ENCODE measurements at regions not wholly inside any gene's neighbourhood (a gene's known extent, or its start where the extent isn't known, plus 50 kb on each side); places are given as distances from the start of the nearest gene placed in this dataset.
A peak's percentile ranks its signal among the peaks of the same experiment; 100 is the strongest.
"Not testable (repeated sequence)": the region's sequence is repeated elsewhere in the genome, so short reads cannot be mapped to it uniquely, and the experiment has no call there.

DNA sequence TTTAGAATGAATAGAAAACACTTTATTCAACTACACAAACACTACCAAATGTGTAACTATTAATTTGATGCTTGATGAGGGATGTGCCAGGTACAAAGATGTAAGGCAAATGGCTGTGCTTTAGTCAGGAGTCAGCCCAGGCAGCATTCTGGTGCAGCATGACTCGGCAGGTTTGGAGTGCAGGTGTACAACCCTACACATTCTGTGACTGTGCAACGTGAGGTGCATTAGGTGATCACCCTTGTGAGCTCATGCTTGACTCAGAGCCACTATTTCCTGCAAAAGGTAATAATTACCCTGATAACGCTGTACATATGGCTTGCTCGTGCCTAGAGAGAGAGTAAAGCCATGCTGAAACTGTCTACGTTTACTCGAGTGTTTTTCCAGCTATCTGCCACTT is 288.7 kb upstream of the DSEL start:
- no peak for DNase-seq (ENCODE audit: low spot score)
- no peak for ATAC-seq

DNA sequence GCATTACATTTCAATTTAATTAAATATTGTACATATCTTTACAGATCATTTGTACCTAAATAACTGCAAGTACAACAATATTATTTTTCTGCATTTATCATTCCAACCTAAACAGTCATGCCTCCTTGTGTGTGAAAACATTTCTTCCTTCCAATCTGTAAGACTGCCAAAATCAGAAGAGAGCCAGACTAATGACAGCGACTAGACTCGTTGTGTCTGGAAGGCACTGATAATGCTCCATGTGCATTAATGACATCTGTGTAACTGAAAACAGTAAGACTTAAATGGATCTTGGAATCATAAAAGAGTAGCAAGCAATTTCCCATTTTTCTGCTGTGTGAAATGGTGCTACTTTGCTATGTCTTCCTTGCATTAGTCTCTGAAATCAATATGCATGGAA is 278.0 kb upstream of the DSEL start:
- DNase-seq (ENCODE audit: low spot score) (no peak), ATAC-seq (no peak)

DNA sequence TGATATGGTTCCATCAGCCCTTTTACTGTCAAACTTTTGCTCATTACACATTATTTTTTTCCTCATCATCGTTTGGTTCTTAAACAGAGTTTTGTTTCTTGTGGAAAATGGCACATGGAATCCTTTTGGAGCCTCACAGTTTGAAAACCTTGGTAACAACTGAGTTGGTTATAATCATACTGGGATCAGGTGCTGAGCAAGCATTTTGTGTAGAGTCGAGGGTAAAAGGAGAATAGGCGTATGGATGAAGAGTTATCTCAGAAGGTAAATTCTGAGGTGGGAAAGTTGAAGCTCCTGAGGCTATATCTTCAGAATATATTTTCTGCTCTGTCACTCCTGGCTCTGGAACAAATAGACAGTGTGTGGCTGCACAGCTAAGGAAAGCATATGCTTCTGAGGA is 274.0 kb upstream of the DSEL start:
- no peak for ATAC-seq

DNA sequence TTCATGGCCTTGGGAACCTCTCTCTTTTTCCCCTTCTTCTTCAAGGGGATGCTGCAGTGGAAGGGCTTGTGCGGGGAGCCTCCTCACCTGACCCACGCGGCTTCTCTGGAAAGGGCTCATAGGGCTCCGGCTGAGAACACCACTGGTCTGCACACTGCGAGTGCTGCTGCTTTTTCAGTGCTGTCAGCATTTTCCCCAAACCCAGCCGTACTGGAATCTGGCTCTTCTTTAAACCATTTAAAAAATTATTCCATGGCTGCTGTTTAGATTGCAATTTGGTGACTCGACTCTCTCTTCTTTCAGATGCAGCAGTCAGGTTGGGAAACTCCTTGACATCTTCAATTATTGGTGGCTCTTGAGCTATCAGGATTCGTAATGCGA is 272.6 kb upstream of the DSEL start:
- ATAC-seq (no peak), DNase-seq (ENCODE audit: low spot score) (no peak)

More for the DNA sequence above, 274.0 kb upstream of the DSEL start:
- DNase-seq (ENCODE audit: low spot score), result no peak

DNA sequence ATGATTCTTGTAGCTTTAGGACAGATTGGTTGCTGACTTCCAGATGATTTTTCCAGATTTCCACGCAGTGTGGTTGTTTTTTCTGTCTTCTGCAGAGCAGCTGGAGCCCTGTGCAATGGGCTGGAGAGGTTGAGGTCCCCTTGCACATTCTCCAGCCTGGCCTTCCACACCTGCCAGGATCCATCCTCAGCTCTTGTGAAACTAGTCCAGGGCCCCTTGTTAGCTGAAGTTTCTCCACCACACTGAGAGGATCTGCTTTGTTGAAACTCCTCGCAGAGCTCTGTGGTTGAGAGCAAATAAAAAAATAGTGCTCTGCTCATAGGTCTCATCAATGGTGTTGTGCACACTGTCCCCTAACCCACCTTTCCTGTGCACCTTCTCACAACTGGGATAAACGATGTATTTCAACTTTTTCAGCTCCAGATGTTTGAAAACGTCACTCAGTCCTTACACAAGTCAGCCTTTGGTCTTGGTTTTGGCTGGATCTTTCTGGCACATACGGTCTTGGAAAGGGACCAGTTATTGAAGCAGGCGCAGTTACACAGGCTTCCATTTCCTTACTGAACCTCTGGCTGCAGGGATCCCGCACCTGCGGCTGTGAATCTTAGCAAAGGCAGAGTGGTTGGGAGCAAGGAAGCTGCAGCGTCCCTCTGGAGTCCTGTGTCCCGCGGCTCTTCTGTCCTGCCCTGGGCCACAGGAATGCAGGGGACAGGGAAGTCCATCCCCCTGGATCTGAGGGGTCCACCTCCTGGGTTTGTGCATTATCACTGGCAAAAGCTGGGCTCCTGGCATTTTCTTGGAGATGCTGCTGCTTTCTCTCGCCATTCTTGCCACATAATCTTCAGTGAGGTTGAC is 272.0 kb upstream of the DSEL start:
- ATAC-seq, result peak; percentile 29
- DNase-seq (ENCODE audit: low spot score), result no peak

DNA sequence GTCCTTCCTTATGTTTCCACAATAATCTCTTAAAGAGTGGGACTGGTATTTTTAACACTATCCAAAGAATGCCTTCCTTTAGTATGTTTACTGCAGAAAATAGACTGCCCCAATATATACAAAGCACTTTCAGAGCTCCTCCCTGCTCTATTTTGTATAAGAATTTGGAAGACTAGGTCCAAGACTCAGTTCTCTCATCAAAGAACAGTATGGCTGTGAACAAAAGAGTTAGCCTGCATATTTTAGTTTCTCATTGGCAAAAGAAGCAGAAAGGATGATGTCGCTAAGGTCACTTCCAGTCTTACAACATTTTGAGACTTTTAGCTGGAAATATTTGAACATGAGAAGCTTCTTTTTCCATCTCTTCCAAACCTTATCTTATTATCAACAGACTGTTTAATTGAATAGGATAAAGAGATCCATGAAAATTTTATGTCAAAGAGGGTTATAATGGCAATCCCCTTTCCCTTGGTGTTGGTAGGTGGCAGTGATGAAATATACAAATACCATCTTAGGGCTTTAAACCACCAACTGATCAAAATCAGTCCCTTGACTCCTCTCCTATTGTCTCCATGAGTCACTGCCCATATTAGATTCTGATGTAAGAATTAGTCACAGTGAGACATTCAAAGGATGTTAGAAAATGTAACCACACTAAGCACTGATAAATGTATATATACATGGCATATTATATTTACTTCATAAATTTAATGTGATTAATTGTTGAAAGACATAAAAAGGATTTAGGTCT is 266.9 kb upstream of the DSEL start:
- DNase-seq (ENCODE audit: low spot score) (no peak), ATAC-seq (no peak)

DNA sequence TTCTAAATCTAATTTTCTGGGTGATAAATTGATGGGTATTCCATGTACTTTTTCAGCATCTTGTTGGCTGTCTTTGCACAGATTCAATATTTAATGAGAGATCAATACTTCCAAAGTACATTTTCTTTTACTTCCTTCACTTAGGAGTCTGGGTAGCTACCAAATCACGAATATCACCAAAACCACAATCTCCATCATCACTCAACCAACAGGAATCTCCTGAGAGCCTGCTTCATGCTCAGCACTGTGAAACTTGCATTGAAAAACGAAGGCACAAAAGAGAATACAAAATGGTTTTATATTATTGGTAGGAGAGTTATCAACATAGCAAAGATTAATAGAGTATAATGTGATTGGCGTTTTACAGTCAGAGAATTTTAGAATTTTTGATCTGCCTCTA is 261.5 kb upstream of the DSEL start:
- no peak for ATAC-seq
- DNase-seq (ENCODE audit: low spot score), result no peak

DNA sequence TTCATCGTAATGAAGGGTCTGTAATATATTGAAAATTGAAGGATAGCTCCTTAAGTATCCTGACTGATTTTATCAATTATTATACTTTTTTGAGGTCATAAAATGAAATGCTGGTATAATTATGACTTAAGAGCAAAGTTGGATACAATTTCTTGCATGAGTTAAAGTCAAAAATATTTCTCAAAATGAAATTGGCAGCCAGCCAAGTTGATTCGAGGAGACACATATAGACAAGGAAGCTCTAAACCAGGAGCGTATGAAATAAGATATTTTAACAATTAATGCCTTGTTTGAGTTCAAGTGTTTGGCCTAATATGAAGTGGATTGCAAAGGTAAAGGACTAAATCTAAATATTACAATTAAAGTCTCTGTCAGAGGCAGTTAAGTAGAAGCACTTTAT is 260.4 kb upstream of the DSEL start:
- ATAC-seq (no peak), DNase-seq (ENCODE audit: low spot score) (no peak)

DNA sequence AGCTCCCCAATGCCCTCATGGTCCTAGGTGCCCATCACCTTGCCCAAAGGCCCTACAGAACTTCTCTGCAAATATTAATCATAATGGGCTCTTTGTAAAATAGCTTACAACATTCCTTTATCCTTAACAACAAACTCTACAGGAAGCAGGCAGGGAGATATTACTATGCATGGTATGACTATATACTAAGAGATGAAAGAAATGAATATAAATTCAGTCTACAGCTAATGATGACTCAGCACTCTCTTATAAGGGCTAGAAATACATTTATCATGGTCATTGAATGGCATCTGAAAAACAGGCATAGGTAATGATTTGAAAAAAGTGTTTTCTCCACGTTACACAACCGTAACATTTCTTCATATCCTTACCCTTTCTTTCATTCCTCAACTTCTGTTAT is 254.8 kb upstream of the DSEL start:
- ATAC-seq (no peak), DNase-seq (ENCODE audit: low spot score) (no peak)

DNA sequence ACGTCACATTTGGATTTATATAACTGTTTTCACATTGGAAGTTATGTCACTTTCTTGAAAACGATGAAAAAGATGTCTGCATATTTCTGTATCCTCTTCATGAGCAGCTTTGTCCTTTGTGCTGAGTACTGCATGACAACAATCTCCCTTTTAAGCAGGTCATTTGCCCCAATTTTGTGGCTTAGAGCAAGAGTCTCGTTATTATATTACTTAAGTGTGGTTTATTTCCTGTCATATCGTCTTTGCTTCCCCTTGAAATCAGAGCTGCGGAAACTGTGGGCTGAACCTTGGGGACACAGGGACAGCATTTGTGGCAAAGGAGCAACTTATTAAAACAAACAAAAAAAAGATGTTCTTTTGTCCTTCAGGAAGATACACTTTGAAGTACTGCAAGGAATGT is 254.0 kb upstream of the DSEL start:
- ATAC-seq, result no peak
- no peak for DNase-seq (ENCODE audit: low spot score)

DNA sequence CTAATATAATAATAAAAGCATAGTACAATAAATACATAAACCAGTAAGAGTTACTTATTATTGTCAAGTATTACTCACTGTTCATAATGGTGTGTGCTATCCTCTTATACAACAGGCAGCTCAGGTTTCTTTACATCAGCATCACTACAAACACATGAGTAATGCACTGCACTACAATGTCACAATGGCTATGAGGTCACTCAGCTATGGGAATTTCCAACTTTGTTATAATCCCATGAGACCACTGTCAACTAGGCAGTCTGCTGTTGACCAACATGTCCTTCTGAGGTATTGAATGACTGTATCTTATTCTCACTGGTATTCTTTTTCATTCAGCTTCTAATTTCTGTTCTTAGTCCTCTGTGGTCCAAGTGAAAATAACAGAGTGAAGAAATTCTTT is 250.4 kb upstream of the DSEL start:
- no peak for DNase-seq (ENCODE audit: low spot score)
- no peak for ATAC-seq

DNA sequence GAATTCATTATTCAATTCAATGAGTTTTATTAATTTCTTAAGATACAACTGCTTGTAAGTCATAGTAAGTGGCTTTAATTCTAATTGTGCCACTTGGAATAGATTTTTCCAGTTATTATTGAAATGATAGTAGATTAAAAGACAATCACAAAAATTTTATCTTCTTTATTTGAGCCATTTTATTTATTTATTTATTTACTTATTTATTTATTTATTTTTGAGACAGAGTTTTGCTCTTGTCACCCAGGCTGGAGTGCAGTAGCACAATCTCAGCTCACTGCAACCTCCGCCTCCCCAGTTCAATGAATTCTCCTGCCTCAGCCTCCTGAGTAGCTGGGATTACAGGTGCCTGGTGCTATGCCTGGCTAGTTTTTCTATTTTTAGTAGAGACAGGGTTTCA is 235.7 kb upstream of the DSEL start:
- not testable (repeated sequence) for DNase-seq (ENCODE audit: low spot score); ATAC-seq

DNA sequence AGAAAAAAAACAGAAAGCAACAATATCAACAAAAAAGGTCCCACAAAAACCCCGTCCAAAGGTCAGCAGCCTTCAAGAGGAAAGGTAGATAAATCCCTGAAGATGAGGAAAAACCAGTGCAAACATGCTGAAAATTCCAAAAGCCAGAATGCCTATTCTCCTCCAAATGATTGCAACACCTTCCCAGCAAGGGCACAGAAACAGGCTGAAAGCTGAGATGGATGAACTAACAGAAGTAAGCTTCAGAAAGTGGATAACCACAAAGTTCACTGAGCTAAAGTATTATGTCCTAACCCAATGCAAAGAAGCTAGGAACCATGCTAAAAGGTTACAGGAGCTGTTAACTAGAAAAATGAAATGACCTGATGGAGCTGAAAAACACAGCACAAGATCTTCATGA is 226.4 kb upstream of the DSEL start:
- no peak for ATAC-seq
- DNase-seq (ENCODE audit: low spot score), result no peak

DNA sequence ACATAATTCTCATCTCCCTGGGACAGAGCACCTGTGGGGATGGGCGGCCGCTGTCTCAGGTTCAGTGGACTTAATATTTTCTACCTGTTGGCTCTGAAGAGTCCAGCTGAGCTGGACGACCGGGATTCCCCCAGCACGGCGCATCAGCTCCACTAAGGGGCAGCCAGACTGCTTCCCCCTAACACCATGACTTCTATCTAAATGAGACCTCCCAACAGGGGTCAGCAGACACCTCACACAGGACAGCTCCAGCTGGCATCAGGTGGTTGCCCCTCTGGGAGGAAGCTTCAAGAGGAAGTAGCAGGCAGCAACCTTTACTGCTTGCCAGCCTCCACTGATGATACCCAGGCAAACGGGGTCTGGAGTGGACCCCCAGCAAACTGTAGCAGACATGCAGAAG is 226.0 kb upstream of the DSEL start:
- ATAC-seq, result no peak
- no peak for DNase-seq (ENCODE audit: low spot score)

DNA sequence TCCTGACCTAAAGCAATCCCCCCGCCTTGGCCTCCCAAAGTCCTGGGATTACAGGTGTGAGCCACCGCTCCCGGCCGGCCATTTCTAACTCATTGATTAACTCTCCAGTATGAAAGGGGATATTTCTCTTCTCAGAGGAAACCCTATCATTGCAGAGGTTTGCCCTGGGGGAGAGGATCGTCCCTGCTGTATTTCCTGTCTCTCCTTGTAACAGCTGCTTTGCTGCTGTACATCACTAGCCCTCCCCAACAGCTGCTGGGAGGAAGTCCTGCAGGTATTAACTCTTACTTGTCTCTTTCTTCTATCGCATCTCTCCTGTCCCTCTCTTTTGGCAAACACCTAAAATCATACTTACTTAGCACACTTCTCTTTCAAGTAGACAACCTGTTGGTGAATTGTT is 219.0 kb upstream of the DSEL start:
- no peak for DNase-seq (ENCODE audit: low spot score)

DNA sequence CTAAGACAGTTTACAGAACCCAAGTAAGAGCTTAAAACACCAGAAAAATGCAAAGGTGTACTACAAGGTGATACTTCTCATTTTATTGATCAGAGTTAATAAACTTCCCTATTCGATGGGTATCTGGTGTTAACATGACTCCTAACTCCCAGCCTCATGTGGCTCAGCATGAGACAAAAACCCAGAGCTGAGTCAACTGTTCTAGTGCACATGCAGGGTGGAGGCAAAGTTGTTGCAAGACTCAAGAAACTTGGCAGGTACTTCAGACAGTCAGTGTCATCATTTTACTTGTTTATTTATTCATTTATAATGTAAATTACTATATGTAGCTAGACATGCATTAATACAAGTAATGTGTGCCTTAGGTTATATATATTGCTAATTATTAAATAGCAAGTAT is 216.6 kb upstream of the DSEL start:
- ATAC-seq (no peak), DNase-seq (ENCODE audit: low spot score) (no peak)

More for the DNA sequence above, 219.0 kb upstream of the DSEL start:
- no peak for ATAC-seq

DNA sequence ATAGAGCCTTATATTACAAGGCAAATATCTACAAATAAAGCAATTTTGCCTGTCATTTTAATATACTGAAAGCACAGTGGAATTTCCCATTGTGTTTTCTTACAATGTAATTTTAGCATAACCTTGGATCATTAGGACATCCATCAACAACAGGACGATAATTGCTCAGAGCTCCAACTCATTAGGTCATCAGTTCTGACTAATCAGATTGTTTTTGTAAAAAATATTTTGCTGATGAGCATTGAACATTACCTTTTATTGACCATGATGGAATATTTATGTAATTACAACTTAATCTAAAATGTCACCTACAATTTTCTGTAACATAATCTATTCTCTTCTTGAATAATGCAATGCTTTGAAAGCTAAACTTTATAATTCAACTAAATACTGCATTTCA is 215.3 kb upstream of the DSEL start:
- ATAC-seq (no peak), DNase-seq (ENCODE audit: low spot score) (no peak)

DNA sequence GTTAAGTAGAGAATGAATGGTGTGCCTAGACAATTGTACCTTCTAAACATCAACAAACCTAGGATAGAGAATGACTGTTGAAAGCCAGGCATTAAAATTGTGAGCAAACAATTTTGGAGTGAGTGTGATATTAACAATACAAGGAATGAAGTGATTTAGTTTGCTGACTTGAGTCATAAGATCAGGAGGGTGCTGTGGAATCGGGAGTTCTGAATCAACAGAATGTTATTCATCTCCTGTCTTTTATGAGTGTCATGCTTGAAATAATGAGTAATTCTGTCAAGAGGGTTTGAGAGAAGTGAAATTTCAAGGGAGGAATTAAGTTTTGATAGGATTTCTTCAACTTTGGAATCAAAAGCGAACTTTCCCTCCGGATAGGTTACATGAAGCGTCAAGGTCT is 214.4 kb upstream of the DSEL start:
- ATAC-seq (no peak), DNase-seq (ENCODE audit: low spot score) (no peak)

DNA sequence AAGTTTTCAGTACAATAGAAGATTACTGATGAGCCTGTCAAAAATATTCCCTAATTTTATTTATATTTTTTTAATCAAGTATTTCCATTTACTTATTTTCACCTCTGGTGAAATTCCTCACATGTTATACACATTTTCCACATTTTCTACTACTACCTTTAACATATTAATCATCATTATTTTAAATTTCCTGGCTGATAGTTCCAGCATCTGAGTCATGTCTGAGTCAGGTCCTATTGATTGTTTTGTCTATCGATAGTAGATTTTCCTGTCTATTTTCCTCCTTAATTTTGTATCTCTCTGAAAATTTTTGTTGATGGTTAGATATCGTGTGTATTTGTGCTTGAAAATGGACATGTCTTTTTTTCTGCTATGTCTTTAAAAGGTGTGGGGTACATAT is 211.8 kb upstream of the DSEL start:
- ATAC-seq (no peak), DNase-seq (ENCODE audit: low spot score) (no peak)

DNA sequence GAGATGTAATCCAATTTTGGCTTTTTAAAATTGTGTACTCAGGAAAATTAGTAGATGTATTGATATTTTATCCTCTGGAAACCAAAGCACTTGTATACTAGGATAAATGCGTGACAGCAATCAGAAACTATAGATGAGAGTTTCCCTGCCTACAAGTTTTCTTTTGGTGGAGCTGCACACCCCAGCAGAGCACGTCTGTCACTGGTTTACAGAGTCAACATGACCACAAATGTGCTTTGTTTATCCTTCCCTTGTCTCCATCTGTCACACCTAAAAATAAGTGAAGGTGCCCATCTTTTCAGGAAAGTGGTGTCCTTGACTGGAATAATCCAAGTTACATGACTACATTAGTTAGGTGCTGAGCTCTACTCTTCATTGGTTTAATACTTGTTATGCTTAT is 210.4 kb upstream of the DSEL start:
- ATAC-seq (no peak), DNase-seq (ENCODE audit: low spot score) (no peak)

DNA sequence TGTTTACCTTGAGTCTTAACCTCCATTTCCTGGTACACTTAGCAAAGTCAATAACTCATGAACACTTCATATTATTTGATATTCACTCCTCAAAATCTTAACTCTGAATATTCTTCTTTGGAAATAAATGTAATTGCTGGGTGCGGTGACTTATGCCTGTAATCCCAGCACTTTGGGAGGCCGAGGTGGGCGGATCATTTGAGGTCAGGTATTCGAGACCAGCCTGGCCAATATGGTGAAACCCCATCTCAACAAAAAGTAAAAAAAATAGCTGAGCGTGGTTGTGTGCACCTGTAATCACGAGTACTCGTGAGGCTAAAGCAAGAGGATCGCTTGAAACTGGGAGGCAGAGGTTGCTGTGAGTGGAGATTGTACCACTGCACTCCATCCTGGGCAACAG is 201.3 kb upstream of the DSEL start:
- no peak for ATAC-seq
- no peak for DNase-seq (ENCODE audit: low spot score)

DNA sequence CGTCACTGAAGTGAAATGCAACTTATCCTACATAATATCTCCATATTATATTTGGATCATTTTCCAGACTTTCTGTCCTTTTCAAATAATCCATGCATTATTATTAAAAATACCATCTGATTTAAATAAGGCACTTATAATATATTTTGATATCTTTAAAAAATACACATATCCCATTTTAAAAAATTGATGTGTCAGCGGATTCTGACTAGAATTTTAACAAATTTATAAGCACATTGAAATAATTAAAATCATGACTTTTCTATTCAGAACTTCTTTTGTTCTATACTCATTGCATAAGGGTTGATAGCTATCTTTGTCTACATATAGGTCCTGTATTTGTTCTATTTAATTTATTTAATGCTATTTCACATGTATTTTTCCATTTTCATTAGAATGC is 199.0 kb upstream of the DSEL start:
- DNase-seq (ENCODE audit: low spot score) (no peak), ATAC-seq (no peak)

DNA sequence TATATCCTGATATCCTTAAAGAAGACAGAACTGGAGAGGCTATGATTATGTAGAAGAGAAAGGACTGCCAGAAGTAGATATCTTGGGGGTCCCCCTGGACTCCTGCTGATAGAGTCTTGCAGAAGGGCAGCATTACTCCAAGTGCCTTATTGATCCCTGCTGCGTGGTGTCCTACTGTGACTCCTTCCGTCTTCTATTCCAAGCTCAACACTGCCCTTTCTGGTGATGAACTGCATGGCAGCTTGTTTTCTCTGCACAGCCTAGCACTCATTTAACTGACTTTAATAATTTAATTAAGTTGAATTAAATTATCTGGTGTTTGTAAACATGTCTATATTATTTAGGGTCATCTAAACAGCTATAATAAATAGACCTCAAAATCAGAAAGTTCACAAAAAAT is 194.1 kb upstream of the DSEL start:
- peak; percentile 97 for ATAC-seq
- peak; percentile 56 for DNase-seq (ENCODE audit: low spot score)

All from left lobe of liver (tissue), 2 donors.